ENCODE measurements at regions not wholly inside any gene's neighbourhood (a gene's known extent, or its start where the extent isn't known, plus 50 kb on each side); places are given as distances from the start of the nearest gene placed in this dataset.
"Not testable (repeated sequence)": the region's sequence is repeated elsewhere in the genome, so short reads cannot be mapped to it uniquely, and the experiment has no call there.

- FAIRE-seq, result no peak
- TF ChIP-seq POLR2AphosphoS5 (IDR thresholded peaks at IDR 0.05; ENCODE audit: low read depth, low read length) (no peak), PAX5 (IDR thresholded peaks at IDR 0.05; ENCODE audit: insufficient read depth, low read length, severe bottlenecking) (no peak), TAF1 (IDR thresholded peaks at IDR 0.05; ENCODE audit: low read depth, low read length) (no peak), POLR2A (IDR thresholded peaks at IDR 0.05; ENCODE audit: low read depth, low read length) (no peak), POU2F2 (IDR thresholded peaks at IDR 0.05; ENCODE audit: low read depth, low read length) (no peak), SPI1 (IDR thresholded peaks at IDR 0.05; ENCODE audit: low read depth, low read length) (no peak)
Measured at GRCh38 chr21:33132054-33132453, 62.1 kb downstream of the OLIG1 start.

GRCh38 chr21:33133892-33134291 is 64.0 kb downstream of the OLIG1 start:
- TF ChIP-seq SPI1 (IDR thresholded peaks at IDR 0.05; ENCODE audit: low read depth, low read length) (no peak), POLR2AphosphoS5 (IDR thresholded peaks at IDR 0.05; ENCODE audit: low read depth, low read length) (no peak), POLR2A (IDR thresholded peaks at IDR 0.05; ENCODE audit: low read depth, low read length) (no peak), POU2F2 (IDR thresholded peaks at IDR 0.05; ENCODE audit: low read depth, low read length) (no peak), TAF1 (IDR thresholded peaks at IDR 0.05; ENCODE audit: low read depth, low read length) (no peak), PAX5 (IDR thresholded peaks at IDR 0.05; ENCODE audit: insufficient read depth, low read length, severe bottlenecking) (no peak)
- FAIRE-seq (no peak), DNase-seq (ENCODE audit: insufficient read length, low spot score) (no peak)

More at GRCh38 chr21:33132054-33132453, 62.1 kb downstream of the OLIG1 start:
- no peak for DNase-seq (ENCODE audit: insufficient read length, low spot score)

- FAIRE-seq (no peak), DNase-seq (ENCODE audit: insufficient read length, low spot score) (no peak)
Measured at GRCh38 chr21:33135925-33136324, 66.0 kb downstream of the OLIG1 start.

GRCh38 chr21:33136847-33137502 is 67.0 kb downstream of the OLIG1 start:
- DNase-seq (ENCODE audit: insufficient read length, low spot score), result no peak
- TF ChIP-seq POLR2AphosphoS5 (IDR thresholded peaks at IDR 0.05; ENCODE audit: low read depth, low read length) (no peak), PAX5 (IDR thresholded peaks at IDR 0.05; ENCODE audit: insufficient read depth, low read length, severe bottlenecking) (no peak), POLR2A (IDR thresholded peaks at IDR 0.05; ENCODE audit: low read depth, low read length) (no peak), SPI1 (IDR thresholded peaks at IDR 0.05; ENCODE audit: low read depth, low read length) (no peak), TAF1 (IDR thresholded peaks at IDR 0.05; ENCODE audit: low read depth, low read length) (no peak), POU2F2 (IDR thresholded peaks at IDR 0.05; ENCODE audit: low read depth, low read length) (no peak)
- FAIRE-seq, result no peak

More at GRCh38 chr21:33135925-33136324, 66.0 kb downstream of the OLIG1 start:
- TF ChIP-seq POLR2A (IDR thresholded peaks at IDR 0.05; ENCODE audit: low read depth, low read length) (no peak), SPI1 (IDR thresholded peaks at IDR 0.05; ENCODE audit: low read depth, low read length) (no peak), TAF1 (IDR thresholded peaks at IDR 0.05; ENCODE audit: low read depth, low read length) (no peak)

GRCh38 chr21:33139084-33139483 is 69.1 kb downstream of the OLIG1 start:
- no peak for FAIRE-seq
- TF ChIP-seq TAF1 (IDR thresholded peaks at IDR 0.05; ENCODE audit: low read depth, low read length) (no peak), SPI1 (IDR thresholded peaks at IDR 0.05; ENCODE audit: low read depth, low read length) (no peak), POU2F2 (IDR thresholded peaks at IDR 0.05; ENCODE audit: low read depth, low read length) (no peak), POLR2AphosphoS5 (IDR thresholded peaks at IDR 0.05; ENCODE audit: low read depth, low read length) (no peak), POLR2A (IDR thresholded peaks at IDR 0.05; ENCODE audit: low read depth, low read length) (no peak), PAX5 (IDR thresholded peaks at IDR 0.05; ENCODE audit: insufficient read depth, low read length, severe bottlenecking) (no peak)
- DNase-seq (ENCODE audit: insufficient read length, low spot score), result no peak

GRCh38 chr21:33140288-33140687 is 70.3 kb downstream of the OLIG1 start:
- DNase-seq (ENCODE audit: insufficient read length, low spot score) (no peak), FAIRE-seq (no peak)
- TF ChIP-seq POU2F2 (IDR thresholded peaks at IDR 0.05; ENCODE audit: low read depth, low read length), result no peak
- TF ChIP-seq POLR2A (IDR thresholded peaks at IDR 0.05; ENCODE audit: low read depth, low read length), result no peak
- no peak for TF ChIP-seq SPI1 (IDR thresholded peaks at IDR 0.05; ENCODE audit: low read depth, low read length)
- no peak for TF ChIP-seq PAX5 (IDR thresholded peaks at IDR 0.05; ENCODE audit: insufficient read depth, low read length, severe bottlenecking)
- no peak for TF ChIP-seq TAF1 (IDR thresholded peaks at IDR 0.05; ENCODE audit: low read depth, low read length)
- no peak for TF ChIP-seq POLR2AphosphoS5 (IDR thresholded peaks at IDR 0.05; ENCODE audit: low read depth, low read length)

- no peak for FAIRE-seq
- TF ChIP-seq SPI1 (IDR thresholded peaks at IDR 0.05; ENCODE audit: low read depth, low read length), result no peak
- TF ChIP-seq POLR2A (IDR thresholded peaks at IDR 0.05; ENCODE audit: low read depth, low read length), result no peak
- no peak for TF ChIP-seq PAX5 (IDR thresholded peaks at IDR 0.05; ENCODE audit: insufficient read depth, low read length, severe bottlenecking)
- TF ChIP-seq TAF1 (IDR thresholded peaks at IDR 0.05; ENCODE audit: low read depth, low read length), result no peak
- TF ChIP-seq POLR2AphosphoS5 (IDR thresholded peaks at IDR 0.05; ENCODE audit: low read depth, low read length), result no peak
- no peak for TF ChIP-seq POU2F2 (IDR thresholded peaks at IDR 0.05; ENCODE audit: low read depth, low read length)
- DNase-seq (ENCODE audit: insufficient read length, low spot score), result no peak
Measured at GRCh38 chr21:33146467-33146866, 76.5 kb downstream of the OLIG1 start.

GRCh38 chr21:33149181-33149580 is 79.2 kb downstream of the OLIG1 start:
- no peak for DNase-seq (ENCODE audit: insufficient read length, low spot score)
- no peak for FAIRE-seq
- TF ChIP-seq TAF1 (IDR thresholded peaks at IDR 0.05; ENCODE audit: low read depth, low read length), result no peak

- not testable (repeated sequence) for DNase-seq (ENCODE audit: insufficient read length, low spot score)
Measured at GRCh38 chr21:33150968-33151367, 78.8 kb upstream of the IFNAR2 start.

GRCh38 chr21:33151941-33152731 is 77.6 kb upstream of the IFNAR2 start:
- FAIRE-seq, result no peak

More at GRCh38 chr21:33150968-33151367, 78.8 kb upstream of the IFNAR2 start:
- not testable (repeated sequence) for FAIRE-seq

More at GRCh38 chr21:33151941-33152731, 77.6 kb upstream of the IFNAR2 start:
- DNase-seq (ENCODE audit: insufficient read length, low spot score), result no peak
- no peak for TF ChIP-seq TAF1 (IDR thresholded peaks at IDR 0.05; ENCODE audit: low read depth, low read length)
- TF ChIP-seq POLR2AphosphoS5 (IDR thresholded peaks at IDR 0.05; ENCODE audit: low read depth, low read length), result no peak
- no peak for TF ChIP-seq POU2F2 (IDR thresholded peaks at IDR 0.05; ENCODE audit: low read depth, low read length)
- TF ChIP-seq POLR2A (IDR thresholded peaks at IDR 0.05; ENCODE audit: low read depth, low read length), result no peak
- TF ChIP-seq SPI1 (IDR thresholded peaks at IDR 0.05; ENCODE audit: low read depth, low read length), result no peak
- TF ChIP-seq PAX5 (IDR thresholded peaks at IDR 0.05; ENCODE audit: insufficient read depth, low read length, severe bottlenecking), result no peak
